GM04503 (cell line): ENCODE measurements at regions not wholly inside any gene's neighbourhood (a gene's known extent, or its start where the extent isn't known, plus 50 kb on each side); places are given as distances from the start of the nearest gene placed in this dataset.
A peak's percentile ranks its signal among the peaks of the same experiment; 100 is the strongest.

Experiments
- DNase-seq: peaks from one replicate; pipeline ENCODE4 v3.0.0-alpha.2; 2012; ENCODE audit warnings: low read depth

GRCh38 chr3:194069421-194070219 is 66.3 kb upstream of the HES1 start:
- DNase-seq: no peak

GRCh38 chr3:194070220-194070633 is 65.7 kb upstream of the HES1 start:
- DNase-seq: no peak

GRCh38 chr3:194070634-194071409 is 65.1 kb upstream of the HES1 start:
- peak; percentile 47 for DNase-seq

GRCh38 chr3:194072097-194072428 is 63.9 kb upstream of the HES1 start:
- no peak for DNase-seq

- DNase-seq: no peak
Measured at GRCh38 chr3:194072691-194073279, 63.2 kb upstream of the HES1 start.

GRCh38 chr3:194073926-194074325 is 62.0 kb upstream of the HES1 start:
- no peak for DNase-seq

GRCh38 chr3:194075088-194075615 is 60.8 kb upstream of the HES1 start:
- no peak for DNase-seq

GRCh38 chr3:194075802-194076460 is 60.0 kb upstream of the HES1 start:
- no peak for DNase-seq

- DNase-seq: no peak
Measured at GRCh38 chr3:194076475-194076874, 59.5 kb upstream of the HES1 start.

GRCh38 chr3:194077602-194078001 is 58.3 kb upstream of the HES1 start:
- DNase-seq: no peak

GRCh38 chr3:194078045-194078821 is 57.7 kb upstream of the HES1 start:
- DNase-seq: no peak

- DNase-seq: no peak
Measured at GRCh38 chr3:194079702-194080172, 56.2 kb upstream of the HES1 start.

GRCh38 chr3:194080436-194080835 is 55.5 kb upstream of the HES1 start:
- DNase-seq: no peak

GRCh38 chr3:194080913-194081800 is 54.8 kb upstream of the HES1 start:
- DNase-seq: no peak

GRCh38 chr3:194081826-194082225 is 54.1 kb upstream of the HES1 start:
- DNase-seq: no peak

GRCh38 chr3:194082743-194083636 is 53.0 kb upstream of the HES1 start:
- peak; percentile 41 for DNase-seq

GRCh38 chr3:194083637-194084224 is 52.2 kb upstream of the HES1 start:
- DNase-seq: no peak

- no peak for DNase-seq
Measured at GRCh38 chr3:194084284-194084683, 51.7 kb upstream of the HES1 start.
